Right renal cortex interstitium (tissue), 3 donors: ENCODE measurements at regions not wholly inside any gene's neighbourhood (a gene's known extent, or its start where the extent isn't known, plus 50 kb on each side); places are given as distances from the start of the nearest gene placed in this dataset.

Experiments
- DNase-seq, 3 donors: peaks; one replicate each; pipeline ENCODE4 v3.0.0-alpha.2; 2013; ENCODE audit warnings: low read depth in 3 of 3, low spot score in 2 of 3

- DNase-seq = peak; percentile 45 to 62 (median 62)
These were observed 69.0 kb upstream of the VOPP1 start for GRCh38 chr7:55641273-55641691.

- DNase-seq = no peak
These were observed 67.3 kb upstream of the VOPP1 start for GRCh38 chr7:55639640-55640039.

- no peak for DNase-seq
These were observed 56.9 kb upstream of the VOPP1 start for GRCh38 chr7:55629051-55629677.

- no peak for DNase-seq
These were observed 52.5 kb upstream of the VOPP1 start for GRCh38 chr7:55624813-55625212.

- DNase-seq = no peak
These were observed 51.3 kb upstream of the VOPP1 start for GRCh38 chr7:55623617-55624016.

GRCh38 chr7:55622241-55622640 lies 49.9 kb upstream of the VOPP1 start:
- DNase-seq = no peak
